MM.1S (cell line): ENCODE measurements at regions not wholly inside any gene's neighbourhood (a gene's known extent, or its start where the extent isn't known, plus 50 kb on each side); places are given as distances from the start of the nearest gene placed in this dataset.

Source experiments
- DNase-seq: peaks from one replicate; pipeline ENCODE4 v3.0.0-alpha.2; 2015
- H2AFZ ChIP-seq: fragments of 300-600 bp; sonication (generic); 2 replicates; pipeline ENCODE4 v1.6.0; 2016; ENCODE audit warnings: antibody characterized with exemption, low read length
- H3F3A ChIP-seq: fragments of 300-600 bp; sonication (generic); 2 replicates; pipeline ENCODE4 v1.6.1; 2016; ENCODE audit warnings: mild to moderate bottlenecking, antibody characterized with exemption, low read length, moderate library complexity, mixed read lengths; ENCODE audit not compliant: insufficient read depth
- H3K27ac ChIP-seq: fragments of 300-600 bp; sonication (generic); 2 replicates; pipeline ENCODE4 v1.5.1; 2016; ENCODE audit warnings: mild to moderate bottlenecking, low read length
- H3K27me3 ChIP-seq: fragments of 300-600 bp; sonication (generic); replicated peaks from 2 replicates; pipeline ENCODE4 v1.6.0; 2016; ENCODE audit warnings: low read length; ENCODE audit not compliant: insufficient read depth
- H3K36me3 ChIP-seq: fragments of 300-600 bp; sonication (generic); replicated peaks from 2 replicates; pipeline ENCODE4 v1.6.1; 2016; ENCODE audit warnings: mild to moderate bottlenecking, low read length, mixed read lengths; ENCODE audit not compliant: insufficient read depth
- H3K4me1 ChIP-seq: fragments of 300-600 bp; sonication (generic); 2 replicates; pipeline ENCODE4 v1.6.1; 2016; ENCODE audit warnings: low read length, mixed read lengths
- H3K4me2 ChIP-seq: fragments of 300-600 bp; sonication (generic); 2 replicates; pipeline ENCODE4 v1.6.0; 2016; ENCODE audit warnings: low read depth, low read length
- H3K4me3 ChIP-seq: fragments of 300-600 bp; sonication (generic); 2 replicates; pipeline ENCODE4 v1.5.1; 2016; ENCODE audit warnings: low read length, mixed read lengths
- H3K79me2 ChIP-seq: fragments of 300-600 bp; sonication (generic); 2 replicates; pipeline ENCODE4 v1.6.1; 2016; ENCODE audit warnings: mixed run types, low read length, mixed read lengths
- H3K9ac ChIP-seq: fragments of 300-600 bp; sonication (generic); 2 replicates; pipeline ENCODE4 v1.6.1; 2016; ENCODE audit warnings: low read length, mixed read lengths
- H3K9me2 ChIP-seq: fragments of 300-600 bp; sonication (generic); replicated peaks from 2 replicates; pipeline ENCODE4 v1.6.1; 2016; ENCODE audit warnings: mild to moderate bottlenecking, low read length, mixed read lengths; ENCODE audit not compliant: insufficient read depth
- H3K9me3 ChIP-seq: fragments of 300-600 bp; sonication (generic); replicated peaks from 2 replicates; pipeline ENCODE4 v1.6.1; 2016; ENCODE audit warnings: mild to moderate bottlenecking, low read length, mixed read lengths; ENCODE audit not compliant: insufficient read depth
- H4K20me1 ChIP-seq: fragments of 300-600 bp; sonication (generic); 2 replicates; pipeline ENCODE4 v1.6.1; 2016; ENCODE audit warnings: mild to moderate bottlenecking, low read length, moderate library complexity, mixed read lengths; ENCODE audit not compliant: insufficient read depth
- CTCF ChIP-seq: fragments of 300-600 bp; sonication (generic); IDR thresholded peaks from 2 replicates; pipeline ENCODE4 v1.5.1; 2016; ENCODE audit warnings: antibody characterized with exemption, low read length, mixed read lengths
- EZH2 ChIP-seq: fragments of 300-600 bp; sonication (generic); optimal IDR thresholded peaks from 2 replicates; pipeline ENCODE3; 2017; ENCODE audit warnings: low read depth, mild to moderate bottlenecking, antibody characterized with exemption, low read length, mixed read lengths
- EZH2phosphoT487 ChIP-seq: fragments of 300-600 bp; sonication (generic); IDR thresholded peaks from 2 replicates; pipeline ENCODE4 v1.6.1; 2018; ENCODE audit warnings: antibody characterized with exemption, low read length

GRCh38 chr9:26339796-26340195 is 552.8 kb downstream of the CAAP1 start:
- Histone ChIP-seq H3K79me2 (no peaks in the 10 kb centered on the region), H3K9me3 (no peaks in the 10 kb centered on the region), H3K4me3 (no peak overlapping the region), H3K9me2 (no peaks in the 10 kb centered on the region), H3K4me1 (no peaks in the 10 kb centered on the region), H3K9ac (no peak overlapping the region), H3K27ac (no peak overlapping the region), H3K27me3 (no peaks in the 10 kb centered on the region), H3F3A (no peaks in the 10 kb centered on the region), H2AFZ (no peak overlapping the region), H3K4me2 (no peak overlapping the region), H3K36me3 (no peaks in the 10 kb centered on the region), H4K20me1 (no peaks in the 10 kb centered on the region)
- DNase-seq: no peak
- no peak for TF ChIP-seq EZH2phosphoT487
- TF ChIP-seq CTCF: no peak
- no peak for TF ChIP-seq EZH2

- Histone ChIP-seq H3K79me2 (no peaks in the 10 kb centered on the region), H3K36me3 (no peaks in the 10 kb centered on the region)
Observed at GRCh38 chr9:26335116-26335515, 557.5 kb downstream of the CAAP1 start.

GRCh38 chr9:26334706-26335105 is 557.9 kb downstream of the CAAP1 start:
- Histone ChIP-seq H3K9me3 (no peaks in the 10 kb centered on the region), H4K20me1 (no peaks in the 10 kb centered on the region), H3K4me1 (no peaks in the 10 kb centered on the region), H3K4me3 (no peak overlapping the region), H2AFZ (no peak overlapping the region), H3K79me2 (no peaks in the 10 kb centered on the region), H3K9ac (no peak overlapping the region), H3F3A (no peaks in the 10 kb centered on the region), H3K9me2 (no peaks in the 10 kb centered on the region), H3K27ac (no peak overlapping the region), H3K27me3 (no peaks in the 10 kb centered on the region), H3K4me2 (no peak overlapping the region), H3K36me3 (no peaks in the 10 kb centered on the region)
- peak; percentile 6 for DNase-seq
- TF ChIP-seq EZH2 (no peak), EZH2phosphoT487 (no peak), CTCF (no peak)

More at GRCh38 chr9:26335116-26335515, 557.5 kb downstream of the CAAP1 start:
- H3K9me3 ChIP-seq: no peaks in the 10 kb centered on the region
- no peaks in the 10 kb centered on the region for H3K9me2 ChIP-seq
- no peak overlapping the region for H3K4me2 ChIP-seq
- H3K4me3 ChIP-seq: no peak overlapping the region
- H3K9ac ChIP-seq: no peak overlapping the region
- DNase-seq: no peak
- no peaks in the 10 kb centered on the region for H4K20me1 ChIP-seq
- no peak overlapping the region for H2AFZ ChIP-seq
- H3K4me1 ChIP-seq: no peaks in the 10 kb centered on the region
- no peak overlapping the region for H3K27ac ChIP-seq
- no peaks in the 10 kb centered on the region for H3K27me3 ChIP-seq
- no peaks in the 10 kb centered on the region for H3F3A ChIP-seq
- TF ChIP-seq CTCF: no peak
